ENCODE measurements at regions not wholly inside any gene's neighbourhood (a gene's known extent, or its start where the extent isn't known, plus 50 kb on each side); places are given as distances from the start of the nearest gene placed in this dataset.
A peak's percentile ranks its signal among the peaks of the same experiment; 100 is the strongest.

DNA sequence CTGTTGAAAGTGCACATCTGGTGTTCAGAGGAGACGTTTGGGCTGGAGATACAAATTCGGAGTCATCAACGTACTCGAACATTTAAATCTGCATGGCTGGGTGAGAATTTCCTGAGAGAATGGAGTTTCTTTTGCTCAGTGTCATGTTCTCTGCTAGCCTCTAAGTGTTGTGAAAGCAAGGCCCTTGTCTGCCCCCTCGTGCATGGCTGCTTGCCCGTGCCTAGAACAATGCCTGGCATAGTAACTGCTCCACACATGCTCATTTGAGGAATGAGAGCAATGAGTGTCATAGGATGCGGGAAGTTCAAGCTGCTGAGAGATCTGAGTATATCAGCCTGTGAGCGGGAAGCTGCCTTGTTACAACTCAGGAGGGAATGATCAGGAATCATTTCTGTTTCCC, 171.1 kb upstream of the CSF3R start:
- H3K4ac ChIP-seq (replicated peaks; ENCODE audit: insufficient read length, low read depth, low read length): no peak overlapping the region
- no peak overlapping the region for H4K8ac ChIP-seq (ENCODE audit: extremely low read depth, insufficient read depth, low read length)
- WGBS, 2 experiments (ENCODE audit: extremely low coverage in 1 of 2, insufficient coverage in 1 of 2, insufficient read length in 1 of 2, insufficient replicate concordance in 2 of 2, low coverage in 1 of 2, low lambda C conversion rate in 2 of 2, missing lambda C conversion rate in 1 of 2): 85% methylated on average over 8 of the region's 8 CpGs; no CpG with 5 or more reads in 1 of the 2 experiments
- no peaks in the 10 kb centered on the region for H3K9me3 ChIP-seq (ENCODE audit: insufficient read depth in 2 of 2, low read depth in 1 of 2, low read length in 1 of 2)
- no peak overlapping the region for H2BK120ac ChIP-seq (replicated peaks; ENCODE audit: low read depth, low read length)
- H3K27ac ChIP-seq (ENCODE audit: low read depth, low read length): no peak overlapping the region
- DNase-seq (ENCODE audit: low read depth in 1 of 2, low spot score in 2 of 2): no peak
- no peaks in the 10 kb centered on the region for H3K36me3 ChIP-seq (ENCODE audit: control insufficient read depth in 2 of 4, insufficient read depth in 4 of 4, low read length in 3 of 4)
- ChIA-PET POLR2A (ENCODE audit: partially characterized antibody) (no interaction called here), CTCF (ENCODE audit: partially characterized antibody) (interaction anchor here (0.6 to 19.8 kb wide), 6 partner anchors 9 to 70 kb away, joined by 3 to 303 read pairs (median 5); no protein-coding TSS in a partner anchor)
- no peak overlapping the region for H4K5ac ChIP-seq (ENCODE audit: insufficient read length, low read depth, low read length)
- no peak overlapping the region for H3K9ac ChIP-seq (replicated peaks in 1 of 4; ENCODE audit: extremely low read depth in 1 of 4, low read depth in 3 of 4, low read length in 3 of 4)
- no peak overlapping the region for H3K14ac ChIP-seq (ENCODE audit: insufficient read length)
- no peak overlapping the region for H3K4me2 ChIP-seq (ENCODE audit: insufficient read depth in 1 of 2, low read depth in 2 of 2, low read length in 2 of 2)
- H3K56ac ChIP-seq (replicated peaks; ENCODE audit: insufficient read length, low read depth, low read length): no peak overlapping the region
- no peak overlapping the region for H3K23ac ChIP-seq (ENCODE audit: insufficient read length)
- TF ChIP-seq FOSL1 (IDR thresholded peaks at IDR 0.05; ENCODE audit: insufficient read depth, low read depth, low read length) (no peak), RAD21 (IDR thresholded peaks at IDR 0.05 in 1 of 2, conservative IDR thresholded peaks at IDR 0.05 in 1 of 2; ENCODE audit: low read depth in 2 of 2, low read length in 2 of 2) (peak; percentile 9 to 15; a peak in 1 of 4 replicates), YY1 (IDR thresholded peaks at IDR 0.05; ENCODE audit: low read depth, low read length) (no peak)
- H2BK12ac ChIP-seq (ENCODE audit: low read depth, low read length): no peak overlapping the region
- no peak overlapping the region for H2AFZ ChIP-seq (ENCODE audit: low read length)
- no peaks in the 10 kb centered on the region for H4K20me1 ChIP-seq (replicated peaks in 1 of 2; ENCODE audit: control insufficient read depth in 1 of 2, insufficient read depth in 2 of 2, low read length in 2 of 2)
- H2AK5ac ChIP-seq (ENCODE audit: low read depth, low read length): no peak overlapping the region
- no peaks in the 10 kb centered on the region for H3K79me1 ChIP-seq (ENCODE audit: low read depth, low read length)
- H4K91ac ChIP-seq (replicated peaks; ENCODE audit: insufficient read length, low read length): no peak overlapping the region
- no peak for FAIRE-seq
- H3K18ac ChIP-seq (ENCODE audit: extremely low read depth, low read length): no peak overlapping the region
- 0 out of 2 replicates have a peak overlapping the region, but pooled peaks have one; percentile 18 for H2BK15ac ChIP-seq (ENCODE audit: low read length)
- no peak overlapping the region for H3K4me3 ChIP-seq (ENCODE audit: extremely low read depth in 1 of 4, insufficient read depth in 2 of 4, low read depth in 3 of 4, low read length in 4 of 4)
- no peaks in the 10 kb centered on the region; a peak in 1 of 7 replicates for H3K4me1 ChIP-seq (replicated peaks in 1 of 4; ENCODE audit: control insufficient read depth in 3 of 4, insufficient read depth in 4 of 4, low read length in 3 of 4)
- H3K27me3 ChIP-seq (replicated peaks in 1 of 4; ENCODE audit: control insufficient read depth in 3 of 4, extremely low read depth in 1 of 4, insufficient read depth in 3 of 4, low read length in 3 of 4): peaks cover 0 to 2% (median 0%) of the 10 kb centered on the region in 4 experiments; a peak in 3 of 7 replicates
- H2BK5ac ChIP-seq (ENCODE audit: low read depth, low read length): no peak overlapping the region
- H3K23me2 ChIP-seq (ENCODE audit: low read depth, low read length): no peaks in the 10 kb centered on the region
- no peaks in the 10 kb centered on the region for H3K79me2 ChIP-seq (ENCODE audit: control insufficient read depth in 1 of 2, insufficient read depth in 2 of 2, low read length in 2 of 2)
- peak overlapping the region; percentile 35; the same call in 1 of the 2 replicates for H2BK20ac ChIP-seq (ENCODE audit: low read length)

Measured in H1 (cell line).